A673 (cell line): ENCODE measurements at regions not wholly inside any gene's neighbourhood (a gene's known extent, or its start where the extent isn't known, plus 50 kb on each side); places are given as distances from the start of the nearest gene placed in this dataset.

Experiments used
- EZH2 ChIP-seq: fragments of 200-600 bp; sonication (generic); IDR thresholded peaks from 2 replicates; pipeline ENCODE4 v1.6.1; 2017; ENCODE audit warnings: borderline replicate concordance, low read depth, mild to moderate bottlenecking, mixed read lengths, antibody characterized with exemption, low read length; ENCODE audit not compliant: poor library complexity, severe bottlenecking
- TF ChIP-seq, protein P1 (sequence below): fragments of 300-800, 200-600 bp; sonication (generic); conservative IDR thresholded peaks from 2 replicates; pipeline ENCODE4 v1.5.1; 2017; ENCODE audit warnings: low read depth, mild to moderate bottlenecking, antibody characterized with exemption, low read length, moderate library complexity, mixed read lengths

DNA sequence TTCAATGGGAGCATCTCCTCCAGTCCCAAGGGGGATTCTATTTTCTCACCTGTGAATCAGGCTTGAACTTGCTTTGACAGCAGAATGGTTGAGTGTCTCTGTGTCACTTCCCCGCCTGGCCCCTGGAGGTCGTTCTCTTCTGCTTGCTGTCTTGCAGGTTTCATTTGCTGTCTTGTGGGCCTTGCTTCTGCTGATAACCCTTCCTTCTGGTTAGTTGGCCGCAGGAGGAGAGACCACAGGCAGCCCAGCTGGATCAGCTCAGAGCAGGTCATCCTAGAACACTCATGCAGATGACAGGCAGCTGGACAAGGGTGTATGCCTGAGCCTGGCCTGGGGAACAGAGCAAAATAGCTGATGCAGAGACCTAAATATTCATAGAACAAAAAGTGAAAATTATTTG lies 344.2 kb upstream of the ADARB2 start:
- TF ChIP-seq, protein P1, sequence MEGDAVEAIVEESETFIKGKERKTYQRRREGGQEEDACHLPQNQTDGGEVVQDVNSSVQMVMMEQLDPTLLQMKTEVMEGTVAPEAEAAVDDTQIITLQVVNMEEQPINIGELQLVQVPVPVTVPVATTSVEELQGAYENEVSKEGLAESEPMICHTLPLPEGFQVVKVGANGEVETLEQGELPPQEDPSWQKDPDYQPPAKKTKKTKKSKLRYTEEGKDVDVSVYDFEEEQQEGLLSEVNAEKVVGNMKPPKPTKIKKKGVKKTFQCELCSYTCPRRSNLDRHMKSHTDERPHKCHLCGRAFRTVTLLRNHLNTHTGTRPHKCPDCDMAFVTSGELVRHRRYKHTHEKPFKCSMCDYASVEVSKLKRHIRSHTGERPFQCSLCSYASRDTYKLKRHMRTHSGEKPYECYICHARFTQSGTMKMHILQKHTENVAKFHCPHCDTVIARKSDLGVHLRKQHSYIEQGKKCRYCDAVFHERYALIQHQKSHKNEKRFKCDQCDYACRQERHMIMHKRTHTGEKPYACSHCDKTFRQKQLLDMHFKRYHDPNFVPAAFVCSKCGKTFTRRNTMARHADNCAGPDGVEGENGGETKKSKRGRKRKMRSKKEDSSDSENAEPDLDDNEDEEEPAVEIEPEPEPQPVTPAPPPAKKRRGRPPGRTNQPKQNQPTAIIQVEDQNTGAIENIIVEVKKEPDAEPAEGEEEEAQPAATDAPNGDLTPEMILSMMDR, result 0 out of 2 replicates have a peak, but pooled peaks have one; percentile 11
- TF ChIP-seq EZH2, result no peak
